Tibial nerve (tissue), 4 donors: ENCODE measurements at regions not wholly inside any gene's neighbourhood (a gene's known extent, or its start where the extent isn't known, plus 50 kb on each side); places are given as distances from the start of the nearest gene placed in this dataset.

Experiments used
- DNase-seq, 2 donors: peaks; one replicate each; pipeline ENCODE4 v3.0.0-alpha.2; 2019; ENCODE audit warnings: low spot score in 2 of 2
- H3K27ac ChIP-seq, 4 donors: fragments of 200-600 bp; sonication (generic) in 3 of 4; one replicate each; pipeline ENCODE4 v1.5.1; 2017 to 2019; ENCODE audit warnings: mild to moderate bottlenecking in 1 of 4
- H3K27me3 ChIP-seq, 2 donors: fragments of 200-600 bp; sonication (generic) in 1 of 2; one replicate each; pipeline versions ENCODE4 v1.5.1 to v1.6.0; 2017 to 2019
- H3K36me3 ChIP-seq, 3 donors: fragments of 200-600 bp; sonication (generic); one replicate each; pipeline ENCODE4 v1.5.1; 2018 to 2019
- H3K4me1 ChIP-seq, 4 donors: fragments of 200-600 bp; sonication (generic) in 3 of 4; one replicate each; pipeline ENCODE4 v1.5.1; 2017 to 2019
- H3K4me3 ChIP-seq, 4 donors: fragments of 200-600 bp; sonication (generic) in 3 of 4; one replicate each; pipeline ENCODE4 v1.5.1; 2017 to 2019; ENCODE audit warnings: mild to moderate bottlenecking in 1 of 4, moderate library complexity in 1 of 4
- H3K9me3 ChIP-seq, 4 donors: fragments of 200-600 bp; sonication (generic) in 3 of 4; one replicate each; pipeline ENCODE4 v1.5.1; 2017 to 2019
- CTCF ChIP-seq, 5 experiments: fragments of 200-600 bp in 3 of 5; fragments of 450-650 bp in 2 of 5; sonication (generic) in 3 of 5; IDR thresholded peaks; one replicate each; pipeline ENCODE4 v1.5.1; 2016 to 2019; ENCODE audit warnings: antibody characterized with exemption in 5 of 5, mild to moderate bottlenecking in 3 of 5, moderate library complexity in 2 of 5
- EP300 ChIP-seq, 2 donors: sonication (generic); formaldehyde crosslinking; IDR thresholded peaks; one replicate each; pipeline ENCODE4 v1.6.1; 2017; ENCODE audit warnings: antibody characterized with exemption in 2 of 2, mild to moderate bottlenecking in 1 of 2
- POLR2A ChIP-seq, 2 donors: fragments of 450-650 bp; IDR thresholded peaks; one replicate each; pipeline ENCODE4 v1.6.1; 2017; ENCODE audit warnings: antibody characterized with exemption in 2 of 2, mild to moderate bottlenecking in 2 of 2, moderate library complexity in 2 of 2
- WGBS, 2 donors: methylation state at CpG; one replicate each; pipeline ENCODE4 v1.1.5; 2018; 5-methylcytosine and 5-hydroxymethylcytosine counted together

- no peaks in the 10 kb centered on the region for H3K27me3 ChIP-seq
- no peaks in the 10 kb centered on the region for H3K9me3 ChIP-seq
- no peak for TF ChIP-seq EP300 (IDR thresholded peaks at IDR 0.05)
- H3K36me3 ChIP-seq, result no peaks in the 10 kb centered on the region
- H3K27ac ChIP-seq, result no peak overlapping the region
- no peak for DNase-seq
- WGBS, 2 donors, result 87 to 94% methylated on average over 7 to 8 of the region's 8 CpGs
- peaks cover 0 to 16% (median 12%) of the 10 kb centered on the region in 4 donors for H3K4me1 ChIP-seq
- no peak overlapping the region for H3K4me3 ChIP-seq
These were observed 177.9 kb upstream of the TLE3 start for GRCh38 chr15:70275461-70276138.

- Histone ChIP-seq H3K36me3 (no peaks in the 10 kb centered on the region), H3K4me3 (no peak overlapping the region), H3K27ac (no peak overlapping the region), H3K9me3 (no peaks in the 10 kb centered on the region), H3K27me3 (no peaks in the 10 kb centered on the region), H3K4me1 (peaks cover 0 to 22% (median 19%) of the 10 kb centered on the region in 4 donors)
- WGBS, 2 donors, result 80 to 87% methylated on average over 4 of the region's 4 CpGs
- DNase-seq, result no peak
- TF ChIP-seq EP300 (IDR thresholded peaks at IDR 0.05), result no peak
These were observed 177.2 kb upstream of the TLE3 start for GRCh38 chr15:70274908-70275307.

- Histone ChIP-seq H3K27ac (no peak overlapping the region), H3K36me3 (no peaks in the 10 kb centered on the region), H3K4me1 (peaks cover 0 to 28% (median 24%) of the 10 kb centered on the region in 4 donors), H3K27me3 (no peaks in the 10 kb centered on the region), H3K4me3 (no peak overlapping the region), H3K9me3 (no peaks in the 10 kb centered on the region)
- DNase-seq, result no peak
- TF ChIP-seq CTCF (IDR thresholded peaks at IDR 0.05) (no peak), EP300 (IDR thresholded peaks at IDR 0.05) (no peak), POLR2A (IDR thresholded peaks at IDR 0.05) (no peak)
- WGBS, 2 donors, result 78 to 82% methylated on average over 3 of the region's 3 CpGs
These were observed 176.7 kb upstream of the TLE3 start for GRCh38 chr15:70274255-70274880.

- DNase-seq, result no peak
- Histone ChIP-seq H3K9me3 (no peaks in the 10 kb centered on the region), H3K4me3 (no peak overlapping the region), H3K36me3 (no peaks in the 10 kb centered on the region), H3K27me3 (no peaks in the 10 kb centered on the region), H3K4me1 (peaks cover 0 to 32% (median 26%) of the 10 kb centered on the region in 4 donors), H3K27ac (no peak overlapping the region)
- TF ChIP-seq EP300 (IDR thresholded peaks at IDR 0.05), result no peak
- no peak for TF ChIP-seq POLR2A (IDR thresholded peaks at IDR 0.05)
- TF ChIP-seq CTCF (IDR thresholded peaks at IDR 0.05), result no peak
- 82 to 92% methylated on average over 3 of the region's 3 CpGs for WGBS, 2 donors
These were observed 176.1 kb upstream of the TLE3 start for GRCh38 chr15:70273808-70274207.

- 95% methylated on average over 10 of the region's 10 CpGs for WGBS, 2 donors
- no peak for DNase-seq
- TF ChIP-seq CTCF (IDR thresholded peaks at IDR 0.05) (no peak), EP300 (IDR thresholded peaks at IDR 0.05) (no peak), POLR2A (IDR thresholded peaks at IDR 0.05) (no peak)
These were observed 175.0 kb upstream of the TLE3 start for GRCh38 chr15:70272565-70273355.

More at GRCh38 chr15:70272565-70273355, 175.0 kb upstream of the TLE3 start:
- H3K27me3 ChIP-seq, result no peaks in the 10 kb centered on the region
- H3K4me3 ChIP-seq, result no peak overlapping the region
- H3K36me3 ChIP-seq, result no peaks in the 10 kb centered on the region
- no peak overlapping the region for H3K27ac ChIP-seq
- H3K4me1 ChIP-seq, result peaks cover 0 to 39% (median 29%) of the 10 kb centered on the region in 4 donors
- H3K9me3 ChIP-seq, result no peaks in the 10 kb centered on the region
